Keratinocyte (primary cell): ENCODE measurements at regions not wholly inside any gene's neighbourhood (a gene's known extent, or its start where the extent isn't known, plus 50 kb on each side); places are given as distances from the start of the nearest gene placed in this dataset.
A peak's percentile ranks its signal among the peaks of the same experiment; 100 is the strongest.

Experiments used
- DNase-seq: peaks from one replicate; pipeline ENCODE4 v3.0.0-alpha.2; 2011; ENCODE audit warnings: low read depth, missing footprints, low spot score
- FAIRE-seq: peaks from 2 replicates; lab custom pipeline; 2011; peaks lifted over from hg19 to GRCh38; lab: Jason Lieb, UNC
- H2AFZ ChIP-seq: 2 replicates; pipeline ENCODE4 v1.6.0; 2012; ENCODE audit warnings: low read length, control low read depth, inconsistent platforms; ENCODE audit not compliant: control insufficient read depth
- H3K27ac ChIP-seq: 2 replicates; pipeline ENCODE4 v1.5.1; 2011; ENCODE audit warnings: low read length; ENCODE audit not compliant: control insufficient read depth, insufficient read depth
- H3K27me3 ChIP-seq: 3 replicates; pipeline ENCODE4 v1.6.0; 2011; ENCODE audit warnings: low read length; ENCODE audit not compliant: control insufficient read depth, insufficient read depth; ENCODE audit errors: extremely low read depth
- H3K36me3 ChIP-seq, 2 experiments: 2 replicates in 1 of 2; 3 replicates in 1 of 2; pipeline ENCODE4 v1.5.1; 2011; ENCODE audit warnings: low read length in 2 of 2, mild to moderate bottlenecking in 1 of 2; ENCODE audit not compliant: control insufficient read depth in 2 of 2, insufficient read depth in 2 of 2; ENCODE audit errors: extremely low read depth in 1 of 2
- H3K4me1 ChIP-seq: 3 replicates; pipeline ENCODE4 v1.5.1; 2011; ENCODE audit warnings: low read length; ENCODE audit not compliant: control insufficient read depth, insufficient read depth; ENCODE audit errors: extremely low read depth
- H3K4me2 ChIP-seq: 3 replicates; pipeline ENCODE4 v1.6.0; 2011; ENCODE audit warnings: low read depth, low read length; ENCODE audit not compliant: control insufficient read depth, insufficient read depth; ENCODE audit errors: extremely low read depth
- H3K4me3 ChIP-seq, 3 experiments: fragments of 200-600 bp in 1 of 3; sonication (generic) in 1 of 3; 2 replicates in 2 of 3; 3 replicates in 1 of 3; pipeline ENCODE4 v1.5.1; 2011 to 2016; ENCODE audit warnings: low read length in 3 of 3, mild to moderate bottlenecking in 3 of 3, control low read depth in 2 of 3, inconsistent platforms in 1 of 3, low read depth in 1 of 3, mixed read lengths in 1 of 3, mixed run types in 1 of 3, moderate library complexity in 1 of 3; ENCODE audit not compliant: control insufficient read depth in 2 of 3, insufficient read depth in 2 of 3; ENCODE audit errors: extremely low read depth in 1 of 3
- H3K79me2 ChIP-seq: 2 replicates; pipeline ENCODE4 v1.6.0; 2012; ENCODE audit warnings: low read length; ENCODE audit not compliant: control insufficient read depth, insufficient read depth
- H3K9ac ChIP-seq: 3 replicates; pipeline ENCODE4 v1.6.0; 2011; ENCODE audit warnings: low read length; ENCODE audit not compliant: control insufficient read depth, insufficient read depth; ENCODE audit errors: extremely low read depth
- H3K9me1 ChIP-seq: 3 replicates; pipeline ENCODE4 v1.6.0; 2011; ENCODE audit warnings: low read length; ENCODE audit not compliant: control insufficient read depth, insufficient read depth; ENCODE audit errors: extremely low read depth
- H3K9me3 ChIP-seq: 2 replicates; pipeline ENCODE4 v1.5.1; 2012; ENCODE audit warnings: low read depth, low read length; ENCODE audit not compliant: control insufficient read depth
- H4K20me1 ChIP-seq: 3 replicates; pipeline ENCODE4 v1.6.0; 2011; ENCODE audit warnings: low read length; ENCODE audit not compliant: control insufficient read depth, insufficient read depth; ENCODE audit errors: extremely low read depth
- EZH2 ChIP-seq: IDR thresholded peaks from one replicate; pipeline ENCODE4 v1.6.1; 2012; ENCODE audit warnings: inconsistent platforms, mild to moderate bottlenecking, low read length, moderate library complexity
- dilution Hi-C: fragments of 300-500 bp; cut with MboI; formaldehyde crosslinking; loops from one replicate; pipeline ENCODE4 v1.7.0; 2020; ENCODE audit warnings: low sequenced_read_pairs; ENCODE audit not compliant: extremely low pct_ligation_motif_present
- TF ChIP-seq, protein P1 (sequence below), 3 experiments: IDR thresholded peaks in 1 of 3; conservative IDR thresholded peaks in 1 of 3; optimal IDR thresholded peaks in 1 of 3; 2 replicates in 2 of 3; 3 replicates in 1 of 3; pipeline versions ENCODE3 to v1.5.1; 2011; ENCODE audit warnings: low read length in 3 of 3, mild to moderate bottlenecking in 3 of 3, moderate library complexity in 2 of 3, control low read depth in 1 of 3, inconsistent platforms in 1 of 3; ENCODE audit not compliant: insufficient read depth in 2 of 3; ENCODE audit errors: extremely low read depth in 1 of 3

DNA sequence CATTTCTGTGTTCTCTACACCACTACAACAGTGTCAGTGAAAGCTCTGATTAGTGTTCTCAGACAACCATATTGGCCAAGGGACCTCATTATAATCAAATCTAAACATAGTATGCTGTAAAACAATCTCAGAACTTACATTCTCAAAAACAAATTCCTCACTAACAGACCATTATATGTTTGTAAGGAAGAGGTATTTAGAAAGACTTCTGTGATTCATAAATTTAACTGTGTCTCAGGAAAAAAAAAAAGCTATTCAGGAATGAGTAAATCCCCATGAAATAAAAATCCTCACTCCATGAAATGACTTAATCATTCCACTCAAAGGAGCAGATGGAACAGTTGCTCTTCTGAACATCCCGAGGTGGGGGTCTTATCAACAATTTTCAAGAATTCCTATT, 413.0 kb downstream of the CDH2 start:
- no peak for FAIRE-seq
- H3K9me3 ChIP-seq = no peaks in the 10 kb centered on the region
- no peaks in the 10 kb centered on the region for H4K20me1 ChIP-seq
- no peak overlapping the region for H2AFZ ChIP-seq
- no peak overlapping the region for H3K4me2 ChIP-seq
- DNase-seq = no peak
- H3K27me3 ChIP-seq = no peaks in the 10 kb centered on the region
- H3K4me1 ChIP-seq = no peaks in the 10 kb centered on the region
- no peak overlapping the region for H3K27ac ChIP-seq
- H3K36me3 ChIP-seq = no peaks in the 10 kb centered on the region
- TF ChIP-seq, protein P1, sequence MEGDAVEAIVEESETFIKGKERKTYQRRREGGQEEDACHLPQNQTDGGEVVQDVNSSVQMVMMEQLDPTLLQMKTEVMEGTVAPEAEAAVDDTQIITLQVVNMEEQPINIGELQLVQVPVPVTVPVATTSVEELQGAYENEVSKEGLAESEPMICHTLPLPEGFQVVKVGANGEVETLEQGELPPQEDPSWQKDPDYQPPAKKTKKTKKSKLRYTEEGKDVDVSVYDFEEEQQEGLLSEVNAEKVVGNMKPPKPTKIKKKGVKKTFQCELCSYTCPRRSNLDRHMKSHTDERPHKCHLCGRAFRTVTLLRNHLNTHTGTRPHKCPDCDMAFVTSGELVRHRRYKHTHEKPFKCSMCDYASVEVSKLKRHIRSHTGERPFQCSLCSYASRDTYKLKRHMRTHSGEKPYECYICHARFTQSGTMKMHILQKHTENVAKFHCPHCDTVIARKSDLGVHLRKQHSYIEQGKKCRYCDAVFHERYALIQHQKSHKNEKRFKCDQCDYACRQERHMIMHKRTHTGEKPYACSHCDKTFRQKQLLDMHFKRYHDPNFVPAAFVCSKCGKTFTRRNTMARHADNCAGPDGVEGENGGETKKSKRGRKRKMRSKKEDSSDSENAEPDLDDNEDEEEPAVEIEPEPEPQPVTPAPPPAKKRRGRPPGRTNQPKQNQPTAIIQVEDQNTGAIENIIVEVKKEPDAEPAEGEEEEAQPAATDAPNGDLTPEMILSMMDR (optimal IDR thresholded peaks at IDR 0.05 in 1 of 3, IDR thresholded peaks at IDR 0.05 in 1 of 3, conservative IDR thresholded peaks at IDR 0.05 in 1 of 3; ENCODE audit: extremely low read depth in 1 of 3, insufficient read depth in 2 of 3, low read length in 3 of 3) = no peak
- no peak for TF ChIP-seq EZH2
- no peaks in the 10 kb centered on the region for H3K9me1 ChIP-seq
- no peak overlapping the region for H3K4me3 ChIP-seq
- H3K9ac ChIP-seq = no peak overlapping the region
- H3K79me2 ChIP-seq = no peaks in the 10 kb centered on the region
- dilution Hi-C loops = no loop called here

GRCh38 chr18:27763341-27763740, 413.6 kb downstream of the CDH2 start:
- no peak for TF ChIP-seq EZH2
- dilution Hi-C loops = no loop called here

DNA sequence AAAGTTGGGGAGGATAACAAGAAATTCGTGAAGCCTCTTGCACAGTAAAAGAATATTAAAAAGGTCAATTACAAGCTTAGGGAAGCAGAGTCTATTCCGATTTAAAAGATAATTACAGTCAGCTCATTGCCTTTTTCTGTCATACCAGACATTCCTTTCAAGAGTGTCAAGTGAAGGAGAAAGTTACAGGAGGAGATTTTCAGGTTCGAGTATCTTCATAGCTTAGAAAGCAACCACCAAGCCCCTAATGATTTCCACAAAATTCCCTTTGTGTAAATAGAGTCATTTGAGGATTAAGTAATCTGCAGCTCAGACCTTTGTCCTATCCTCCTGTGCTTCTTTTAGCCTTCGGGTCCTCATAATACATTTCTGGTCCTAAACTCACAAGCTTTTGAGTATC, 414.9 kb downstream of the CDH2 start:
- no peak overlapping the region for H3K9ac ChIP-seq
- H3K4me1 ChIP-seq = no peaks in the 10 kb centered on the region
- H3K79me2 ChIP-seq = no peaks in the 10 kb centered on the region
- no peak overlapping the region for H3K4me3 ChIP-seq
- H3K36me3 ChIP-seq = no peaks in the 10 kb centered on the region
- H3K27me3 ChIP-seq = no peaks in the 10 kb centered on the region
- TF ChIP-seq, protein P1 (optimal IDR thresholded peaks at IDR 0.05 in 1 of 3, IDR thresholded peaks at IDR 0.05 in 1 of 3, conservative IDR thresholded peaks at IDR 0.05 in 1 of 3; ENCODE audit: extremely low read depth in 1 of 3, insufficient read depth in 2 of 3, low read length in 3 of 3) = no peak
- TF ChIP-seq EZH2 = no peak
- no peak overlapping the region for H3K4me2 ChIP-seq
- H2AFZ ChIP-seq = no peak overlapping the region
- no peaks in the 10 kb centered on the region for H3K9me3 ChIP-seq
- H3K27ac ChIP-seq = no peak overlapping the region
- FAIRE-seq (no peak), DNase-seq (no peak)
- H4K20me1 ChIP-seq = no peaks in the 10 kb centered on the region
- dilution Hi-C loops = no loop called here
- no peaks in the 10 kb centered on the region for H3K9me1 ChIP-seq

More at GRCh38 chr18:27763341-27763740, 413.6 kb downstream of the CDH2 start:
- Histone ChIP-seq H3K27me3 (no peaks in the 10 kb centered on the region), H4K20me1 (no peaks in the 10 kb centered on the region), H3K9me1 (no peaks in the 10 kb centered on the region), H3K4me2 (no peak overlapping the region), H3K27ac (no peak overlapping the region), H2AFZ (no peak overlapping the region), H3K4me3 (no peak overlapping the region), H3K79me2 (no peaks in the 10 kb centered on the region), H3K4me1 (no peaks in the 10 kb centered on the region), H3K9me3 (no peaks in the 10 kb centered on the region), H3K36me3 (no peaks in the 10 kb centered on the region), H3K9ac (no peak overlapping the region)
- FAIRE-seq = peak; percentile 39
- no peak for DNase-seq
